WTC11 (cell line): ENCODE measurements at regions not wholly inside any gene's neighbourhood (a gene's known extent, or its start where the extent isn't known, plus 50 kb on each side); places are given as distances from the start of the nearest gene placed in this dataset.

Experiments used
- ATAC-seq: fragments of 200-7000 bp; cut with Tn5 transposase; 2 replicates; pipeline ENCODE4 v1.10.0; 2021; ENCODE audit warnings: mild to moderate bottlenecking, moderate library complexity
- CTCF ChIA-PET: fragments of 300-600 bp; sonication (Branson Sonifier 250); formaldehyde crosslinking; loops from one replicate; lab custom pipeline; 2021; ENCODE audit warnings: antibody characterized with exemption; lab: Charles Lee
- POLR2A ChIA-PET: fragments of 350-600 bp; sonication (Branson Sonifier 250); formaldehyde crosslinking; loops from one replicate; lab custom pipeline; 2021; ENCODE audit warnings: antibody characterized with exemption; lab: Charles Lee
- DNase-seq: peaks from one replicate; pipeline ENCODE4 v3.0.0; 2021; ENCODE audit warnings: low spot score
- H3K27ac Mint-ChIP-seq: 2 replicates; pipeline ENCODE4 v1.8.0; 2021; ENCODE audit warnings: mixed read lengths
- H3K27me3 Mint-ChIP-seq: 2 replicates; pipeline ENCODE4 v1.8.0; 2021; ENCODE audit warnings: low read depth, mild to moderate bottlenecking, moderate library complexity, mixed read lengths
- H3K36me3 Mint-ChIP-seq: 2 replicates; pipeline ENCODE4 v1.8.0; 2021; ENCODE audit warnings: mixed read lengths
- H3K4me1 Mint-ChIP-seq: 2 replicates; pipeline ENCODE4 v1.8.0; 2022; ENCODE audit warnings: mixed read lengths
- H3K4me3 Mint-ChIP-seq: 2 replicates; pipeline ENCODE4 v1.8.0; 2021; ENCODE audit warnings: mild to moderate bottlenecking, moderate library complexity, mixed read lengths
- H3K9me3 Mint-ChIP-seq: 2 replicates; pipeline ENCODE4 v1.8.0; 2021; ENCODE audit warnings: mixed read lengths
- ATF6 ChIP-seq: sonication (generic); formaldehyde crosslinking; IDR thresholded peaks from 2 replicates; pipeline ENCODE4 v1.8.1; 2023; ENCODE audit warnings: mild to moderate bottlenecking, missing genetic modification reagents
- CBFB ChIP-seq: sonication (generic); formaldehyde crosslinking; IDR thresholded peaks from 2 replicates; pipeline ENCODE4 v1.8.1; 2022; ENCODE audit warnings: mild to moderate bottlenecking, low read depth, missing genetic modification reagents
- CREM ChIP-seq: sonication (generic); formaldehyde crosslinking; IDR thresholded peaks from 2 replicates; pipeline ENCODE4 v1.8.1; 2022; ENCODE audit warnings: mild to moderate bottlenecking, missing genetic modification reagents, moderate library complexity
- E2F4 ChIP-seq: sonication (generic); formaldehyde crosslinking; IDR thresholded peaks from 2 replicates; pipeline ENCODE4 v1.8.1; 2022; ENCODE audit warnings: low read depth, mild to moderate bottlenecking, moderate library complexity, missing genetic modification reagents, borderline replicate concordance
- EMX1 ChIP-seq: fragments of 250-450 bp; sonication (Bioruptor Pico); IDR thresholded peaks from 2 replicates; pipeline ENCODE4 v1.8.0; 2021; ENCODE audit warnings: mild to moderate bottlenecking
- FOXJ3 ChIP-seq: sonication (generic); formaldehyde crosslinking; IDR thresholded peaks from 2 replicates; pipeline ENCODE4 v1.9.0; 2021; ENCODE audit warnings: missing genetic modification reagents, mild to moderate bottlenecking, borderline replicate concordance
- GABPB1 ChIP-seq: sonication (generic); formaldehyde crosslinking; IDR thresholded peaks from 2 replicates; pipeline ENCODE4 v1.8.1; 2023; ENCODE audit warnings: mild to moderate bottlenecking, missing genetic modification reagents
- GTF2I ChIP-seq: fragments of 250-450 bp; sonication (Bioruptor Pico); conservative IDR thresholded peaks from 2 replicates; pipeline ENCODE4 v1.4.0; 2021; ENCODE audit warnings: mild to moderate bottlenecking
- IRF1 ChIP-seq: sonication (generic); formaldehyde crosslinking; IDR thresholded peaks from 2 replicates; pipeline ENCODE4 v1.8.0; 2023; ENCODE audit warnings: missing genetic modification reagents
- NFATC4 ChIP-seq: fragments of 250-450 bp; sonication (Bioruptor Pico); IDR thresholded peaks from 2 replicates; pipeline ENCODE4 v1.9.0; 2021; ENCODE audit warnings: mild to moderate bottlenecking
- RORB ChIP-seq: fragments of 250-450 bp; sonication (Bioruptor Pico); IDR thresholded peaks from 2 replicates; pipeline ENCODE4 v1.9.0; 2021; ENCODE audit warnings: mild to moderate bottlenecking
- SMAD3 ChIP-seq: sonication (generic); formaldehyde crosslinking; IDR thresholded peaks from 2 replicates; pipeline ENCODE4 v1.8.0; 2022; ENCODE audit warnings: missing genetic modification reagents, mild to moderate bottlenecking, borderline replicate concordance
- SOX15 ChIP-seq: fragments of 250-450 bp; sonication (Bioruptor Pico); IDR thresholded peaks from 2 replicates; pipeline ENCODE4 v1.9.0; 2021; ENCODE audit warnings: mild to moderate bottlenecking
- TEAD1 ChIP-seq: sonication (generic); formaldehyde crosslinking; IDR thresholded peaks from 2 replicates; pipeline ENCODE4 v1.8.0; 2022; ENCODE audit warnings: mild to moderate bottlenecking, missing genetic modification reagents
- TP53 ChIP-seq: sonication (generic); formaldehyde crosslinking; IDR thresholded peaks from 2 replicates; pipeline ENCODE4 v1.8.1; 2023; ENCODE audit warnings: mild to moderate bottlenecking, missing genetic modification reagents
- USF1 ChIP-seq: sonication (generic); formaldehyde crosslinking; IDR thresholded peaks from 2 replicates; pipeline ENCODE4 v1.8.0; 2022; ENCODE audit warnings: mild to moderate bottlenecking, missing genetic modification reagents
- ZBTB21 ChIP-seq: sonication (generic); formaldehyde crosslinking; IDR thresholded peaks from 2 replicates; pipeline ENCODE4 v1.8.1; 2023; ENCODE audit warnings: mild to moderate bottlenecking, missing genetic modification reagents, borderline replicate concordance
- TF ChIP-seq, protein P1 (sequence below): fragments of 250-450 bp; sonication (Bioruptor Pico); IDR thresholded peaks from 2 replicates; pipeline ENCODE4 v2.1.2; 2022; ENCODE audit warnings: mild to moderate bottlenecking, moderate library complexity
- TF ChIP-seq, protein P2 (sequence below): fragments of 250-450 bp; sonication (Bioruptor Pico); IDR thresholded peaks from 2 replicates; pipeline ENCODE4 v1.9.0; 2021; ENCODE audit warnings: moderate library complexity, mild to moderate bottlenecking, inconsistent platforms, borderline replicate concordance
- TF ChIP-seq, protein P3 (sequence below): sonication (generic); formaldehyde crosslinking; IDR thresholded peaks from 2 replicates; pipeline ENCODE4 v1.8.0; 2023; ENCODE audit warnings: mild to moderate bottlenecking, missing genetic modification reagents
- TF ChIP-seq, protein P4 (sequence below): sonication (generic); formaldehyde crosslinking; IDR thresholded peaks from 2 replicates; pipeline ENCODE4 v1.8.1; 2023; ENCODE audit warnings: mild to moderate bottlenecking, moderate library complexity, missing genetic modification reagents

GRCh38 chr3:76177610-76178009 is 392.3 kb upstream of the ZNF717 start:
- H3K27me3 Mint-ChIP-seq, result no peaks in the 10 kb centered on the region
- no peak for TF ChIP-seq GTF2I (CRISPR knock-in tag)
- TF ChIP-seq E2F4 (CRISPR knock-in tag), result no peak
- TF ChIP-seq, protein P1, sequence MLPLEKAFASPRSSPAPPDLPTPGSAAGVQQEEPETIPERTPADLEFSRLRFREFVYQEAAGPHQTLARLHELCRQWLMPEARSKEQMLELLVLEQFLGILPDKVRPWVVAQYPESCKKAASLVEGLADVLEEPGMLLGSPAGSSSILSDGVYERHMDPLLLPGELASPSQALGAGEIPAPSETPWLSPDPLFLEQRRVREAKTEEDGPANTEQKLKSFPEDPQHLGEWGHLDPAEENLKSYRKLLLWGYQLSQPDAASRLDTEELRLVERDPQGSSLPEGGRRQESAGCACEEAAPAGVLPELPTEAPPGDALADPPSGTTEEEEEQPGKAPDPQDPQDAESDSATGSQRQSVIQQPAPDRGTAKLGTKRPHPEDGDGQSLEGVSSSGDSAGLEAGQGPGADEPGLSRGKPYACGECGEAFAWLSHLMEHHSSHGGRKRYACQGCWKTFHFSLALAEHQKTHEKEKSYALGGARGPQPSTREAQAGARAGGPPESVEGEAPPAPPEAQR (CRISPR knock-in tag), result no peak
- no peak for TF ChIP-seq SOX15 (CRISPR knock-in tag)
- no peak for TF ChIP-seq EMX1 (CRISPR knock-in tag)
- TF ChIP-seq TP53, result no peak
- TF ChIP-seq RORB (CRISPR knock-in tag), result no peak
- TF ChIP-seq TEAD1 (CRISPR knock-in tag), result no peak
- no peak for TF ChIP-seq NFATC4
- no peak for TF ChIP-seq SMAD3 (CRISPR knock-in tag)
- TF ChIP-seq, protein P2, sequence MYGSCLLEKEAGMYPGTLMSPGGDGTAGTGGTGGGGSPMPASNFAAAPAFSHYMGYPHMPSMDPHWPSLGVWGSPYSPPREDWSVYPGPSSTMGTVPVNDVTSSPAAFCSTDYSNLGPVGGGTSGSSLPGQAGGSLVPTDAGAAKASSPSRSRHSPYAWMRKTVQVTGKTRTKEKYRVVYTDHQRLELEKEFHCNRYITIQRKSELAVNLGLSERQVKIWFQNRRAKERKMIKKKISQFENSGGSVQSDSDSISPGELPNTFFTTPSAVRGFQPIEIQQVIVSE (CRISPR knock-in tag), result no peak
- no peak for TF ChIP-seq USF1 (CRISPR knock-in tag)
- no peak for TF ChIP-seq CREM

GRCh38 chr3:76178412-76178811 is 393.1 kb upstream of the ZNF717 start:
- 0 out of 2 replicates have a peak, but pooled peaks cover 3% of the 10 kb centered on the region for H3K36me3 Mint-ChIP-seq
- ChIA-PET POLR2A (no interaction called here), CTCF (no interaction called here)
- H3K4me3 Mint-ChIP-seq, result no peak overlapping the region
- H3K9me3 Mint-ChIP-seq, result peaks cover 10% of the 10 kb centered on the region
- no peak overlapping the region for H3K27ac Mint-ChIP-seq
- DNase-seq (no peak), ATAC-seq (no peak)
- TF ChIP-seq EMX1 (CRISPR knock-in tag), result no peak
- TF ChIP-seq CBFB (CRISPR knock-in tag), result no peak
- no peak for TF ChIP-seq SMAD3 (CRISPR knock-in tag)
- TF ChIP-seq, protein P3, sequence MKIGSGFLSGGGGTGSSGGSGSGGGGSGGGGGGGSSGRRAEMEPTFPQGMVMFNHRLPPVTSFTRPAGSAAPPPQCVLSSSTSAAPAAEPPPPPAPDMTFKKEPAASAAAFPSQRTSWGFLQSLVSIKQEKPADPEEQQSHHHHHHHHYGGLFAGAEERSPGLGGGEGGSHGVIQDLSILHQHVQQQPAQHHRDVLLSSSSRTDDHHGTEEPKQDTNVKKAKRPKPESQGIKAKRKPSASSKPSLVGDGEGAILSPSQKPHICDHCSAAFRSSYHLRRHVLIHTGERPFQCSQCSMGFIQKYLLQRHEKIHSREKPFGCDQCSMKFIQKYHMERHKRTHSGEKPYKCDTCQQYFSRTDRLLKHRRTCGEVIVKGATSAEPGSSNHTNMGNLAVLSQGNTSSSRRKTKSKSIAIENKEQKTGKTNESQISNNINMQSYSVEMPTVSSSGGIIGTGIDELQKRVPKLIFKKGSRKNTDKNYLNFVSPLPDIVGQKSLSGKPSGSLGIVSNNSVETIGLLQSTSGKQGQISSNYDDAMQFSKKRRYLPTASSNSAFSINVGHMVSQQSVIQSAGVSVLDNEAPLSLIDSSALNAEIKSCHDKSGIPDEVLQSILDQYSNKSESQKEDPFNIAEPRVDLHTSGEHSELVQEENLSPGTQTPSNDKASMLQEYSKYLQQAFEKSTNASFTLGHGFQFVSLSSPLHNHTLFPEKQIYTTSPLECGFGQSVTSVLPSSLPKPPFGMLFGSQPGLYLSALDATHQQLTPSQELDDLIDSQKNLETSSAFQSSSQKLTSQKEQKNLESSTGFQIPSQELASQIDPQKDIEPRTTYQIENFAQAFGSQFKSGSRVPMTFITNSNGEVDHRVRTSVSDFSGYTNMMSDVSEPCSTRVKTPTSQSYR (CRISPR knock-in tag), result no peak
- TF ChIP-seq FOXJ3 (CRISPR knock-in tag), result no peak
- TF ChIP-seq ATF6, result no peak
- TF ChIP-seq NFATC4, result no peak
- TF ChIP-seq GABPB1 (CRISPR knock-in tag), result no peak
- TF ChIP-seq, protein P4, sequence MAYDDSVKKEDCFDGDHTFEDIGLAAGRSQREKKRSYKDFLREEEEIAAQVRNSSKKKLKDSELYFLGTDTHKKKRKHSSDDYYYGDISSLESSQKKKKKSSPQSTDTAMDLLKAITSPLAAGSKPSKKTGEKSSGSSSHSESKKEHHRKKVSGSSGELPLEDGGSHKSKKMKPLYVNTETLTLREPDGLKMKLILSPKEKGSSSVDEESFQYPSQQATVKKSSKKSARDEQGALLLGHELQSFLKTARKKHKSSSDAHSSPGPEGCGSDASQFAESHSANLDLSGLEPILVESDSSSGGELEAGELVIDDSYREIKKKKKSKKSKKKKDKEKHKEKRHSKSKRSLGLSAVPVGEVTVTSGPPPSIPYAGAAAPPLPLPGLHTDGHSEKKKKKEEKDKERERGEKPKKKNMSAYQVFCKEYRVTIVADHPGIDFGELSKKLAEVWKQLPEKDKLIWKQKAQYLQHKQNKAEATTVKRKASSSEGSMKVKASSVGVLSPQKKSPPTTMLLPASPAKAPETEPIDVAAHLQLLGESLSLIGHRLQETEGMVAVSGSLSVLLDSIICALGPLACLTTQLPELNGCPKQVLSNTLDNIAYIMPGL (CRISPR knock-in tag), result no peak
- no peak for TF ChIP-seq ZBTB21 (CRISPR knock-in tag)
- no peak for TF ChIP-seq IRF1
- no peaks in the 10 kb centered on the region for H3K27me3 Mint-ChIP-seq
- H3K4me1 Mint-ChIP-seq, result no peaks in the 10 kb centered on the region

More at GRCh38 chr3:76177610-76178009, 392.3 kb upstream of the ZNF717 start:
- H3K9me3 Mint-ChIP-seq, result peaks cover 11% of the 10 kb centered on the region
- no peak overlapping the region for H3K4me3 Mint-ChIP-seq
- H3K27ac Mint-ChIP-seq, result no peak overlapping the region
- ChIA-PET CTCF (interaction anchor here (1.0 kb wide), 2 partner anchors 408 to 475 kb away, joined by 3 read pairs; no protein-coding TSS in a partner anchor), POLR2A (no interaction called here)
- H3K36me3 Mint-ChIP-seq, result 0 out of 2 replicates have a peak, but pooled peaks cover 3% of the 10 kb centered on the region
- DNase-seq (no peak), ATAC-seq (no peak)
- H3K4me1 Mint-ChIP-seq, result no peaks in the 10 kb centered on the region
